Muscle layer of duodenum (tissue), 2 donors: ENCODE measurements at regions not wholly inside any gene's neighbourhood (a gene's known extent, or its start where the extent isn't known, plus 50 kb on each side); places are given as distances from the start of the nearest gene placed in this dataset.

ENCODE experiments used
- H3K27ac ChIP-seq: one replicate; pipeline ENCODE4 v1.7.0; 2013; ENCODE audit warnings: mild to moderate bottlenecking, low read length
- H3K27me3 ChIP-seq: one replicate; pipeline ENCODE4 v1.7.0; 2013; ENCODE audit warnings: low read depth, mild to moderate bottlenecking, control low read depth, low read length
- H3K36me3 ChIP-seq, 2 donors: one replicate each; pipeline ENCODE4 v1.7.0; 2013; ENCODE audit warnings: low read length in 2 of 2, control low read depth in 1 of 2, mild to moderate bottlenecking in 1 of 2; ENCODE audit not compliant: insufficient read depth in 2 of 2, control insufficient read depth in 1 of 2
- H3K4me1 ChIP-seq, 2 donors: one replicate each; pipeline ENCODE4 v1.7.0; 2013; ENCODE audit warnings: low read length in 2 of 2, mild to moderate bottlenecking in 2 of 2, control low read depth in 1 of 2, moderate library complexity in 1 of 2; ENCODE audit not compliant: insufficient read depth in 2 of 2, control insufficient read depth in 1 of 2
- H3K4me3 ChIP-seq, 2 donors: one replicate each; pipeline ENCODE4 v1.7.0; 2013; ENCODE audit warnings: low read length in 2 of 2, low read depth in 1 of 2, mild to moderate bottlenecking in 1 of 2
- H3K9me3 ChIP-seq, 2 donors: one replicate each; pipeline ENCODE4 v1.7.0; 2013; ENCODE audit warnings: low read length in 2 of 2, control low read depth in 1 of 2, mild to moderate bottlenecking in 1 of 2; ENCODE audit not compliant: control insufficient read depth in 1 of 2
- donor health status: healthy.

DNA sequence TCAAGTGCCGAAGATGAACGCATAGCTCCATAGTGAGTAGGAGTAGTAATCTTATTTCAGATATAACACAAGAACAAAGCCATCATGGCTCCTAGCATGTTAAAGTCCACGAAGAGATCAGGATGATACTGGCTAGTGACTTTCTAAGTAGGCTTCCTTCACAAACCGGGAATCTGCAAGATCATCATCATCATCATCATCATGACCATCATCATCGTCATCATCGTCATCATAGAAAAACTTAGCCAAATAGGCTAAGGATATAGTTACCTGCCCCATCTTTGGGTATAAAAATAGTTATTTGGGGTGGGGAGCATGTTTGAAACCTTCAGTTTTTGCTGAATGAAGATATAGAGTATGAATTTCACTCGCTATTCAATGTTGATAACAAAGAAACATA is 57.9 kb downstream of the PYDC2 start:
- H3K4me1 ChIP-seq, result no peaks in the 10 kb centered on the region
- no peaks in the 10 kb centered on the region for H3K27me3 ChIP-seq
- H3K27ac ChIP-seq, result no peak overlapping the region
- H3K4me3 ChIP-seq, result no peak overlapping the region
- H3K9me3 ChIP-seq, result no peaks in the 10 kb centered on the region
- H3K36me3 ChIP-seq, result no peaks in the 10 kb centered on the region

DNA sequence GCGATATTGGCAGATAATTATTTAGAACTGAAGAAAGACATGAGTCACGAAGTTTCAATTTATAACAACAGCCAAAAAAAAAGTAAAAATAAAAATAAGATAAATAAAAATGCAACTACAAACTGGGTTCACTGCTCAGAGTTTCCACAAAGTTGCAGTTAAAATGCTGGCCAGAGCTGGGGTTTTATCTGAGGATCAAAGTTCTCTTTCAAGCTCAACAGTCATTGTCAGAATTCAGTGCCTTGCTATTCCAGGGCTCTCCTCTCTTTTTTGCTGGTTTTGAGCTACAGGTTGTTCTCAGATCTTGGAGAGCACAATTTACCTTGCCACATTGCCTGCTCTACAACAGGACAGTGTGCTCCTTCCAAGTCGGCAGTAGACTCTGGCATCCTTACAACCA is 60.1 kb downstream of the PYDC2 start:
- H3K4me1 ChIP-seq, result no peaks in the 10 kb centered on the region
- H3K4me3 ChIP-seq, result no peak overlapping the region
- H3K9me3 ChIP-seq, result no peaks in the 10 kb centered on the region
- H3K27ac ChIP-seq, result no peak overlapping the region
- H3K36me3 ChIP-seq, result no peaks in the 10 kb centered on the region
- no peaks in the 10 kb centered on the region for H3K27me3 ChIP-seq

DNA sequence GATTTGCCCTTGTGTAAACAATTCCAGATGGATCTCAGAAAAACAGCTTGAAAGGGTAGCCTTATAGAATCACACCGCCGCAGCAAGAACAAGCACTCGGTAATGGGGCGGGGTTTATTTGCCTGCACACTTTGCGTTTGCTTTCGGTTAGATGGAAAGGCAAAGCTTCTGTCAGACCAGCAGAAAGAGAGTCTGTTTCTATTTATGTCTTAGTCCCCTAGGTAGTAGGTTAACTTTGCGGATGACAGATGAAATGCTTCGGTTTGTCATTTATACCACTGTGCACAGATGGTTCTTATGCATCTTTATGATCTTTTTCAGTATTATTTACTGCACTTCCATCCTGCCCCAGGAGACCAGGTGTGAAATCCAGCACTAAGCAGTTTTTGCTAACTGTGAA is 62.2 kb downstream of the PYDC2 start:
- no peaks in the 10 kb centered on the region for H3K36me3 ChIP-seq
- no peaks in the 10 kb centered on the region for H3K4me1 ChIP-seq
- no peak overlapping the region for H3K27ac ChIP-seq
- H3K27me3 ChIP-seq, result no peaks in the 10 kb centered on the region
- no peak overlapping the region for H3K4me3 ChIP-seq
- no peaks in the 10 kb centered on the region for H3K9me3 ChIP-seq

DNA sequence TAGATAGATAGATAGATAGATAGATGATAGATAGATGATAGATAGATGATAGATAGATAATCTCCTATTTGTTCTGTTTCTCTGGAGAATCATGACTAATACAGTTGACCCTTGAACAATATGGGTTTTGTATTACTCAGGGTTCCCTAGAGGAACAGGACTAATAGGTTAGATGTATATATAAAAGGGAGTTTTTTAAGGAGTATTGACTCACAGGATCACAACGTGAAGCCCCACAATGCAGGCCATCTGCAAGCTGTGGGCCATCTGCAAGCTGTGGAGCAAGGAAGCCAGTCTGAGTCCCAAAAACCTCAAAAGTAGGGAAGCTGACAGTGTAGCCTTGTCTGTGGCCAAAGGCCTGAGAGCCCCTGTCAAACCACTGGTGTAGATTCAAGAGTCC is 67.6 kb downstream of the PYDC2 start:
- H3K4me1 ChIP-seq, result no peaks in the 10 kb centered on the region
- no peaks in the 10 kb centered on the region for H3K9me3 ChIP-seq
- H3K36me3 ChIP-seq, result no peaks in the 10 kb centered on the region
- H3K27ac ChIP-seq, result no peak overlapping the region
- no peaks in the 10 kb centered on the region for H3K27me3 ChIP-seq
- H3K4me3 ChIP-seq, result no peak overlapping the region

DNA sequence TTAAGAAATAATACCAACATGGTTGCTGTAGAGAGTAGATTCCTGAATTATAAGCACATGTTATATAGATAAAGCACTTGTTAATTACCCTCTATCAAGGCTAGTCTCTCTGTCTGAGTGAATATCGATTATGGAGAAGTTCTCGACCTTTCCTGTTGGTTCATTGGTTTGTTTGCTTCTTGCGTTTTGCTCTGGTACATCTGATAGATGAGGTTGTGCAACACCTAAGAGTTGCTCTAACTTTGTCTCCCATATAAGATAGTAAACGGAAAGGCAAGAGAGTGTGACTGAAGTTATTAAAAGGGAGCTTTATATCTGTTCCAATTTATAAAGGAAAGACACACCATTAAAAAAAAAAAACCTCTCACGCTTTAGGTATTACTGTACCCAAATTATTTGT is 69.0 kb downstream of the PYDC2 start:
- Histone ChIP-seq H3K4me1 (no peaks in the 10 kb centered on the region), H3K27me3 (no peaks in the 10 kb centered on the region), H3K27ac (no peak overlapping the region)

DNA sequence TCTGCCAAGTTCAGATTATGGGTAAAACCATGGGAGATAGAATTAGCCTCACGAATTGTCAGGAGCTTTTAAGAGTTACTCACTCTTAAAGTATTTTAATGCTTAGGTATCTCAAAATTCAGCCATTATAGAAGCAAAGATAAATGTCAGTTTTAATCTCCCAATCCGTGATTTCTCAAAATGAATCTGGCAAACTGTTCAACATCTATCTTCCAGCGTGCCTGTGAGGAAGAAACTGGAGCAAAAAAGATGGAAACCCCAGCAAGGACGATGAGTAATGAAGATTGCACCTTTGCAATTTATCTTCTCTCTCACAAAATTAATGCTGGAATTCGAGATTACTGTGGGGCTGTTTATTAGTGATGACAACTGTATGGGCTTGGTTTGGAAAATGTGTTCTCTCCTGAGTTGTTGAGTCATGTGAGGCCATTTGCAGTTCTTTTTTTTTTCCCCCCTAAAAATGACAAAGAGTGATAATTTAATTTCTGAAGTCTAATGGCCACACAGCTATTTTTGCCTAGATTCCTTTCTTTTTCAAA is 70.5 kb downstream of the PYDC2 start:
- Histone ChIP-seq H3K27me3 (no peaks in the 10 kb centered on the region), H3K27ac (no peak overlapping the region), H3K36me3 (no peaks in the 10 kb centered on the region), H3K4me1 (no peaks in the 10 kb centered on the region), H3K9me3 (no peaks in the 10 kb centered on the region), H3K4me3 (no peak overlapping the region)

More for the DNA sequence above, 69.0 kb downstream of the PYDC2 start:
- Histone ChIP-seq H3K4me3 (no peak overlapping the region), H3K9me3 (no peaks in the 10 kb centered on the region), H3K36me3 (no peaks in the 10 kb centered on the region)

DNA sequence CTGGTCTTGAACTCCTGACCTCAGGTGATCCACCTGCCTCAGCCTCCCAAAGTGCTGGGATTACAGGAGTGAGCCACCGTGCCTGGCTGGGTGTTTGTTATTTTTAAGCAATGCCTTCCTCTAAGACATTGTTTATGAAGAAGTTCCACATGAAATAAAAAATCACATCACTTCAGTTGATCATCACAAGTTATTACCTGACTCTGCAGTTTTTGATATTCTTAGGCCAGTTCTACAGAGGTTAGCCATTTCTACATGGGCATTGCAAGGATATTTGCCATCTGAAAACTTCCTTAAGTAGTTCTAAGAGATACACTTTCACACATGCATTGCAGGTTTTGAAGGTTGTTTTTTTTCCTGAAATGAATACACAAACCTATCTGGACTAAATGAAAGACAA is 82.1 kb downstream of the PYDC2 start:
- H3K9me3 ChIP-seq, result peaks cover 0 to 4% of the 10 kb centered on the region in 2 donors
- no peaks in the 10 kb centered on the region for H3K36me3 ChIP-seq
- no peak overlapping the region for H3K27ac ChIP-seq
- H3K4me1 ChIP-seq, result no peaks in the 10 kb centered on the region
- H3K27me3 ChIP-seq, result no peaks in the 10 kb centered on the region
- H3K4me3 ChIP-seq, result no peak overlapping the region

DNA sequence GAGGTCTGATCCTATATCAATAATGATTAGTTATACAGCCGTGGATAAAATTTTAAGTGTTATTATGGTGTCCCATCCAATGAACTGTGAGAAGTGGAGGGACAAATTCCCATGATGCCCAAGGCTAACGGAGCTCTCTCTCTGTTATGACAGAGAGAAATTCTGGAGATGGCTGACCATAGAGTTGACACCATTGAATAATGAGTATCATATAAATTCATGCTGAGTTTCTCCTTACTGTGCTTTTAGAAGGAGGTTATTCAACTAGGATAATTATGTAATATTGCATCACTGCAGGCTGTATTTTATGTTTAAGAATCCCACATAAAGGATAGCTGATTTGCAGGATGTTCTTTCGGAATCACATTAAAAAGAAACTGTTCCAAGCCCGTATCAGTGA is 82.9 kb downstream of the PYDC2 start:
- Histone ChIP-seq H3K4me3 (no peak overlapping the region), H3K9me3 (peaks cover 0 to 4% of the 10 kb centered on the region in 2 donors), H3K36me3 (no peaks in the 10 kb centered on the region), H3K27me3 (no peaks in the 10 kb centered on the region), H3K27ac (no peak overlapping the region), H3K4me1 (no peaks in the 10 kb centered on the region)

DNA sequence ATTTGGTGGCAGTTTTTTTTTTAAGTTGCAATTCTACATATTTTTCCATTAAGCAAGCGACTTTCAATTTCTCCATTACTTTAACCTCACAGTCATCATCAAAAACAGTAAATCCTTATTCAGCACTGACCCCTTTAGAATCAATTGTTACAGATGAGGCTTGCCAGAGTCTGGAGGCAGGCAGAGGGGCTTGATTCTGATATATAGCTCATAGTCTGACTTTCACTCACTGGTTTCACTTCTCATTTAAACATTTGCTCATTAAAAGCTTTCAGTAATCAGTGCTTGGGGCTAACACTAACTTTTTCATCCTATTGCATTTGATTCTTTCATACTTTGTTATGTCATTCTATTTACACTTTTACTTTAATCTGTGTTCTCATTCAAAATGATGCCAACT is 88.4 kb downstream of the PYDC2 start:
- Histone ChIP-seq H3K36me3 (no peaks in the 10 kb centered on the region), H3K4me1 (no peaks in the 10 kb centered on the region), H3K27ac (no peak overlapping the region), H3K27me3 (no peaks in the 10 kb centered on the region), H3K9me3 (no peaks in the 10 kb centered on the region), H3K4me3 (no peak overlapping the region)

DNA sequence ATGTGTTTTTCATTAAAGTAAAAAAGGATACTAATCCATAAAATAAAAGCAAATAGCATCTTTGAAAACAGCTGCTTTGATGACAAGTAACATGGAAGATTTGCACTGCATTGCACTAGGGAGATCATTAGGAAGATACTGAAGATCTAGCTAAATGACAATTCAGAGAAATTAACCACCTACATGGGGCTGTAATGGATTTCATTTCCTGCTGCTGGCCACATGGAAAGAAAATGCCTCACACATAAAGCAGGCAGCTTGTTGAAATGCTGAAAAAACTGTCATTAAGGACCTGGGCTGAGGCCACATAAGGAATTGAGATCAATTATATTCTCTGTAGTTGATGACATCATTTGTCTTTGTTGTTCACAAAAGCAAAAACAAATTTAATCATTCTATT is 94.1 kb downstream of the PYDC2 start:
- Histone ChIP-seq H3K4me1 (no peaks in the 10 kb centered on the region), H3K36me3 (no peaks in the 10 kb centered on the region), H3K27ac (no peak overlapping the region), H3K27me3 (no peaks in the 10 kb centered on the region), H3K4me3 (no peak overlapping the region), H3K9me3 (no peaks in the 10 kb centered on the region)

DNA sequence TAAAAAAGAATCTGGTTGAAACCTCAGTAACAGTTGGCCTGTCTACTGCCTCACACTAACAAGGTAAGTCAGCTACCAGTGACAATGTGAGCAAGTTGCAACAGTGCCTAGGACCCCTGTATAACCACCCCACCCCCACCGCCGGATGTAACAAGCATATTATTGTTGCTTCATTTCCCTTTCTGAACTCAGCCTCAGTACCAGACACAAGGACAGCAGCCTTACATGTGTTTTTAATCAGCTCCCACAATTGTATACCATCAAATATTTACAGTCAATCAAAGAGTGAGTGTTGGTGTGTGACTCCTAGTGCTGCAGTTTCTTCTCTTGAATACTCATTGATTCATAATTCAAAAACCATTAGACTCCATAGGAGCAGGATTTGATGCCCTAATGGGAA is 96.4 kb downstream of the PYDC2 start:
- Histone ChIP-seq H3K27ac (no peak overlapping the region), H3K36me3 (no peaks in the 10 kb centered on the region), H3K27me3 (no peaks in the 10 kb centered on the region), H3K4me1 (no peaks in the 10 kb centered on the region), H3K4me3 (no peak overlapping the region), H3K9me3 (no peaks in the 10 kb centered on the region)

DNA sequence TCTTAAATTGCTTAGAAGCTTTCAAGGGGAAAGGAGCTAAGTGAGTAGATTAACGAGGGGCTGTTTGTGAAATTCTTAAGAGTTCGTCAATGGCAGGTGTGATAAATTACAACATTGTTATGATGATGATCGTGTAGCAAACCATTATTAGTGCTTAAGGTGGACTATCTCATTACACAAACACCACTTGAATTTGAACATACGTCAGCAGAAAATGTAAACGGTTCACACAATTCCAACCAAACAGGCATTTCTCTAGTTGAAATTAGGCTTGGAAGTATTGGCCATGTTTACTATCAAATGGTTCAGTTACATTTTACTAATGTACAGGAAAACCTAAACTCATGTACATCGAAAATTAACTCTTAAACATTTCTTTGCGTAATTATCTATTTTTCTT is 102.8 kb downstream of the PYDC2 start:
- Histone ChIP-seq H3K36me3 (no peaks in the 10 kb centered on the region), H3K27me3 (no peaks in the 10 kb centered on the region), H3K4me3 (no peak overlapping the region), H3K27ac (no peak overlapping the region), H3K9me3 (no peaks in the 10 kb centered on the region), H3K4me1 (no peaks in the 10 kb centered on the region)
